DLD1 (cell line): ENCODE measurements at regions not wholly inside any gene's neighbourhood (a gene's known extent, or its start where the extent isn't known, plus 50 kb on each side); places are given as distances from the start of the nearest gene placed in this dataset.

Experiments
- in situ Hi-C: cut with HindIII; loops from 2 replicates; pipeline ENCODE4 v1.10.0; 2017; ENCODE audit warnings: low sequenced_read_pairs

DNA sequence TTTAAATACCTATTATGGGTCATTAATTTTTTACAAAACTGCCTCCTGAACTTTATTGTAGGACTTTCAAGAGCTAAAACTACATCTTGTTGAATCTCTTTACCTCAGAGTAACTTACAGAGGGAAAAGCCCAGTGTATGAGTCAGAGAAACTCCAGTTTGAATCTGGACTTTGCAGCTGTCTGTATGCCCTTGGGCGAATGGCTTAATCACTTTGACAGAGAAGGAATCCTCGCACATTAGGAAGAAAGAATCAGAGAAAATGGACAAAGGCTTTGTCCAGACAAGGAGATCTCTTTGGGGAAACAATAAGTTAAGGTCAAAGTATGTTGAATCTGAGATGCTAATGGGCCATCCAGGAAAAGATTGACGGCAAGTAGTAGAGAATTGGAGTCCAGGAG, 484.2 kb upstream of the CELF2 start:
- in situ Hi-C loops = no loop called here

DNA sequence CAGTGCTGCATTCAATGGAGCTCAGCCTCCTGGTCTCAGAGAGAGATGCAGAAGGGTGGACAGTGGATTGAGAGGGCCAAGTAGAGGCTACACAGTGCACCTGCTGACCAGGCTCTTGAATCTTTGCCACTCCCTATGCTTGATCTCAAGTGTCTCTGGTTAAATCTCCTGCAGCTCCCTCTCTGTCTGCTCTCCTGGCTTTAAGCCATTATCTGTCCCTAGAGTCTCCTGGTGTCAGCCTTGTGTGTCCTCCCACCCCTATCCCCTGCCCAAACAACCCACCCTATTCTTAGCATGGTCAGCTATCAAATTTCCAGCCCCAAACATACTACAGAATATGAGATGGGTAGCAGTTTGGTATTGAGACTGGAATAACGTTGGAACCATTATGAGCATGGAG, 479.3 kb upstream of the CELF2 start:
- in situ Hi-C loops = no loop called here

DNA sequence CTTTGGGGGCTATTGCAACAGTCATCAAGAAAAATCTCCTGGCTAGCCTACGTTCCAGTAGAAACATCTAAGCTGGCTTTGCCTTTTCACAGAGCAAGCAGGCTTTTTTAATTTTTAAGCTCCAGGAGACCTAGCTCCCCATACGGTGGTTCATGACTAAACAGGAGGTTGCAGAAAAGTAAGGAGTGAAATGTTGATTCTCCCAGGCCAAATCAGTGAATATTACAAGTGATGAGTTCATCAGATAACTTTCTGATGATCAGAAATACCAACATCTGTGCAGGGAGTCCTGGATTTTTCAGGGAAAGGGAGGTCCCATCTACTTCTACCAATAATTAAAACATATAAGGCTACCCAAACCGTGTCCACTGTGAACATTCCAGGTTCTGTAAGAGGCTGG, 477.3 kb upstream of the CELF2 start:
- in situ Hi-C loops = no loop called here

DNA sequence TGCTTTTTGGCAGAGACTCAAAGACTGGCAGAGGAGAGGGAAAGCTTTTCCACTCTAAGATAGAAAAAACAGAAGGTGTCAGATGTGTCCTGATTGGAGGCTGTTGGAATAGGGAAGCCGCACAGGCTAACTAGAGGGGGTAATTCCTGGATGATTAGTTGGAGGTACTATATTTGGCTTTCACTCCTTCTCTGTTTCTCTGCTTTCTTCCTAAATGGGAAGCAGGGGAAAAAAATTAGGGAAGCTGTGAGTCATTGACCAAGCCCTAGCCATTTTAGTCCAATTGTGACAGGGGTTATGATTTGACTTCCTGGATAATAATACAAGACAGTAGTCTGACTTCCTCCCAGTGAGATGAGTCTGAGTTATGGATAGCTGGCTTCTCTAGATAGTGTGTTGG, 475.2 kb upstream of the CELF2 start:
- in situ Hi-C loops = no loop called here

DNA sequence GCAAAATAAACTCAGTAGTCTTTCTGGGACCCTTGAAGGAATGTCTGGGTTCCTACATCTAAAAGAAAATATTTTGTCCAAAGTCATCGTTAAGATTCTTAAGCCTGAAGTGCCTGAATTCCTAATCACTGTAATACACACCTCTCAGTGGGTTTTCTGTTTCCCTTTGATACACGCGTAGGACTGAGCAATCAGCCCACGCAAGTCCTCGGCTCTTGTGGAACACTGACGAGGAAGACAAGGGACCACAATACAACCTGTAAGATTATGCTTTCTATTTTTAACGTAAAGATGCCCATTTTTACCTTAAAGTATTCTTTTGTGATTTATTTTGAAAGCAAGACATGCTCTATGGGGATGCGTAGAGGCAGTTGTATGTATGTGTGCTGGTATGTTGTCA, 472.8 kb upstream of the CELF2 start:
- in situ Hi-C loops = no loop called here

DNA sequence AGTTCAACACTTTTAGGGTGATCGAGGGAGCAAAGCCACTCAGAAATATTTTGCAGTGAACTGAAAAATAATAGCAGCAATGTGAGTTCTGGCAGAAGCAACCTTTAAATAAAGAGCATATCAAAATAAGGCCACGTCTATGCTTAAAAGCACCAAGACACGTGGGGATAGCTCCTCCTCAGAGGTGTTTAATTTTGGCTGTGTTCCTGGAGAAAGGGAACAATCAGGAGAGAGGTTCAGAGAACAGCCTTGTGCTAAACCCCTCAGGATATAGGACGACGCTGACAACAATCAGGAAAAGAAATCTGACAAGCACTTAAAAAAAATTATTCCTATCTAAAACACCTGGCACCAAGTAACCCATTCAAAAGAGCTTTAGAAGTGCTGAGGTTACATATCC, 471.9 kb upstream of the CELF2 start:
- in situ Hi-C loops = no loop called here

DNA sequence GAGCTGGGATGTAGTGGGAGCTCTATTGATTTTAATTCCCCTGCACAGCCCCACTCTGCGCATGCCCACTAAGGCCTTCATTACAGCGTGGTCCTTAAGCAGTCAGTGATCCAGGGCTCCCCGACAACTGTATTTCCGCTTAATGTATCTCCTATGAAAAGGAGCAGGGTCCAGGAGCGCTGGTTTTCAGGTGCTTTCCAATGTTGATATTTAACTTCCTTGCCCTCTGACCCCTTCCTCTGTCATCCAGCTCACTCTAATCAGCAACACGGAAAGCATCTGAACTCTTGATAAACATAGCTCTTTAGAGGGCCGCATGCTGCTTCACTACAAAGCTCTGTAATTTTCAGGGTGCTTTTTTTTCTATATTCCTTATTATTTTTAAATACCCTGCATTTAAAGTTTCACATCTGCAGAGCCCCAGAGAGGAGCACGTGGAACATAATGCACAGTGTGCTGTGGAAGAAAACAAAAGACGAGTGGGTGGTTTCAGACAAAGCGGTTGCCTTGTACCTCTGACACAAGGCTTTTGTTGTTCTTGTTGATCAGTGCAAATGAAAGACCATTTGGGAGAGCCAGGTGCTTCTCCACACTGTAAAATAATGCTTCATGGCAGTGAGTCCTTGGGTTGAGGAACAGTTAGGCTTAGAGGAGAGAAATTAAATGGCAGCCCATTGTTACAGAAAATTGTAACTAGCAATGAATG, 465.9 kb upstream of the CELF2 start:
- in situ Hi-C loops = no loop called here

DNA sequence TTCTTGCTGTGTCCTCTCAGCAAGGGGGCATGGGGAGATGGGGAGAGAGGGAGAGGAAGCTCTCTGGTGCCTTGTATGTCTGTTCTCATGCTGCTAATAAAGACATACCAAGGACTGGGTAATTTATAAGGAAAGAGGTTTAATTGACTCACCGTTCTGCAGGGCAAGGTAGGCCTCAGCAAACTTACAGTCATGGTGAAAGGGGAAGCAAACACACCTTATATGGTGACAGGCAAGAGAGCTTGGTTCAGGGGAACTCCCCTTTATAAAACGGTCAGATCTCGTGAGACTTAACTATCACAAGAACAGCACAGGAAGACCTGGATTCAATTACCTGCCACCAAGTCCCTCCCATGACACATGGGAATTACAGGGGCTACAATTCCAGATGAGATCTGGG, 464.7 kb upstream of the CELF2 start:
- in situ Hi-C loops = no loop called here

DNA sequence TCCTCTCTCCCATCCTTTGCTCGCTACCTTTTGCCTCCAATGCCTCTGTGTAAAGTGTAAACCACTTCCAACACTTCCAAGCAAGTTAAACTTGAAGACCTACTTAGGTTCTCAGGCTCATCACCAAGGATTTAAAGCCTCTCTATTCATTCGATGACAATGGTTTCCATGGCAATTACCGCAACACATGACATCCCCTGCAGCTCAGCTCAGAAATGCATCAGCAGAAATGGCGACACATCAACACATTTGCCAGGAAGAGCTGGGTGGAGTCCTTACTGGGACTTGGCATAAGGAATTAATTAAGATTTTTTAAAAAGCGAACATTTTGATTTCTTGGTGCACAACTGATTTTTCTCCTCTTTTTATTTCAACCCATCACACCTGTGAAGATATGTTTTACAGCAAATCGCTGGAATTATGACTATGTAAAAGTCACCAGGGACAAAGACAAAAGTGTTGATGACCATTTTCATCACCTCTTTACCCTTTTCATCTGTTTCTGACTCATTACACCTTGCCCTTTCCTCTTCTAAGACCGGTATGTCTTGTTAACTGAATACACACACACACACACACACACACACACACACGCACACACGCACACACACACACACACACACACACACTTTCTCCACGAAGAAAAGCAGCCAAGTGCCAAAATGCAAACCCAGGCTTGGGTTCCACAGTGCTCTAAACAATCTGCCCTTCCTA, 453.4 kb upstream of the CELF2 start:
- in situ Hi-C loops = no loop called here

DNA sequence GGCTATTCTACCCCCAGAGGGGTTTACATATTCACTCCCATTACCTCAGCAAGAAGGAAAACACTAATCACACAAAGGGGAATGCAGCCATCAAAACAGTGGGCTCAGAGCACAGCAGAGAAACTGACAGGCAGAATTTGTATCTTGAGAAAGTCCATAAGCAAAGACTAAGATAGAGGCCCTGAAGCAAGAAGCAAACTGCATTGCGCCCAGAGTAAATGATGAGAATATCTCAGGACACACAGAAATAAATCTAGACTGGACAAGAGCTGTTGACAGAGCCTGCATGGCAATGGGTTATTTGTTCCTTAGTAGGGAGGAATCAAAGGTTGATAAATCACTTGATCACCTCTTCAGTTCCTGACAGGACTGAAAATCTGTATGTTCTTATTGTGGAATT, 440.7 kb upstream of the CELF2 start:
- in situ Hi-C loops = no loop called here

DNA sequence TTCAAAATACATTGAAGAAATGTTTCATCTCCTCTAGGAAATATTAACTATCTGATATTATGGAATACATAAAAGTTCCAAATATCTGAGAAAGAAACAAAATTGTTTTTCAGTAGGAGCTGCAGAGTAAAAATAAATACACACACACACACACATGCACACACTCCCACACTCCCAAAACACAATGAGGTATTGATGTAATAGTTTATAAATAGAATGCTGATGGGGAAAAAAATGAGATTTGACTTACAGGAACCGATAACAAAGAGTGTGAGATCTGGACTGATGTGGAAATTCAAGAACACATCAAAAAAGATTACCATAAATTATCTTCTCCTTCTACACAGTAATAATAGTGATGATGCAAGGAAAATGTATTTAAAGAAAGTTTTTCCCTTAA, 438.0 kb upstream of the CELF2 start:
- in situ Hi-C loops = no loop called here

DNA sequence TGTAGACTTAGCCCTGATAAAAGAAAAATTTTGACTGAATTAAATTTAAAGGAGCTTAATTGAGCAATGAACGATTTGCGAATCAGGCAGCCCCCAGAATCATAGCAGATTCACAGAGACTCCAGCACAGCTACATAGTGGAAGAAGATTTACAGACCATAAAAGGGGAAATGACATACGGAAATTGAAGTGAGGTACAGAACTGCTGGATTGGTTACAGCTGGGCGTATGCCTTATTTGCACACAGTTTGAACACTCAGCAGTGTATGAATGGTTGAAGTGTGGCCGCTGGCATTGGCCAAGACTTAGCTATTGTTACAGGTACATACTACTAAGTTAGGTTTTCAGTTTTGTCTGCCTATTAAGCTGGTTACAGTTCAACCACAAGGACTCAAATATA, 433.5 kb upstream of the CELF2 start:
- in situ Hi-C loops = no loop called here

DNA sequence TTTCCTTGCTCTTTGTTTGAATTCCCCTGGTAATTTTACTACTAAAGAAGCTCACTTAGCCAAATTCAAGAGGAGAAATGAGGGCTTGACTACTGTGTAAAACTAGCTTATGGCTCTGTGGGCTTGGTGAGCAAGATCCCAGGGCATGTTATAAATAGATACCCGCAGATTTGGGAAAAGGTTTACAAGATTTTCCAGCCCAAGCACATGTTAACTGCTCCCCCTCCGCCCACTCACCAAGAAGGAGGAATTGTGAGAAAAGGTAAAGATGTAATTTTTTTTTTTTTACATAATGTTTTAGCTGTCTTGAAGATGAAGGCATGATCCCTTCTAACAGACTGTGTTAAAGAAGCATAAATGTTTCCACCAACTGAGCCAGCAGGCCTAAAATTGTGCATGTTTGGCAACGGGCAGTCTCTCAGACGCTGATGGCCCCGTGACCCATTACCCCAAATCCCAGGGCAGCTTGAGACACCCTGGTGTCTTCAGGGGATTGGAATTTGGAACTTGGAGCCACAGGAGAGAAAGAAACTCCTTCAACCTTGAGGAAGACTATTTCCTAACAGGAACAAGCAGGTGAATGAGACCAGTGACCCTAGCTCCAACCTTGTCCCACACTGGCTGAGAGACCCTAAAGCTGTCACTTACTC, 429.8 kb upstream of the CELF2 start:
- in situ Hi-C loops = no loop called here

DNA sequence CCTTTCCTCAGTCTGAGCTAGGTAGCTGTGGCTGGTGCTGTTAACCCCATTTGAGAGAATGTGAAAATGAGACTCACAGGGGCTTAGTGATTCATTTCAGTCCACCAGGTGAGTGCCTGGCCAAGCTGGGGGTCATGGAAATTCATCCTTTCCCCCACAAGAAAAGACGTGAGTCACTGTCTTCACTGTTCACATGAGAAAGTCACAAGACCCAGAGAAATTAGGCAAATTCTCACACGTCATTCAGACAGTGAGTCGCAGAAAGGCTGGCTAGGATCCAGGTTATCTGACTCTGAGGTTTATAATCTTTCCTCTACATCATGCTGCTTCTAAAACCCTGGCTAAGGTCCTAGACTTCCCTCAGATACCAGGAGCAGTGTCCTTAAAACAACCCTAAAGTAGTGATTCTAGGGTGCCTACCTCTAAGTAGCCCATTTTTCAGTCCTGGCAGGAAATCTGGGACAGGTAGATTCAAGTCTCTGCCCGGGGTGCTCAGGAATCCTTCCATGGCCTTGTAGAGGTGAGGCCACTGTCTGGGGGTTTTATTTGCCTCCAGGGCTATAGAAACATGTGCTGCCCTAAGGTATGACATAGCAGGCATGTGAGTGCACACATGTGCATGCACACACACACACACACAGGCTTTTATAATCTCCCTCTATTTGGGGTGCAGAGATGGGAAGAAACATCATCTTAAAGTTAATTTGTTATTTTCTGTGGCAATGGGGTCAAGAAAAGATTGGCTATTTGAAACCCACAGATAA, 427.9 kb upstream of the CELF2 start:
- in situ Hi-C loops = no loop called here

DNA sequence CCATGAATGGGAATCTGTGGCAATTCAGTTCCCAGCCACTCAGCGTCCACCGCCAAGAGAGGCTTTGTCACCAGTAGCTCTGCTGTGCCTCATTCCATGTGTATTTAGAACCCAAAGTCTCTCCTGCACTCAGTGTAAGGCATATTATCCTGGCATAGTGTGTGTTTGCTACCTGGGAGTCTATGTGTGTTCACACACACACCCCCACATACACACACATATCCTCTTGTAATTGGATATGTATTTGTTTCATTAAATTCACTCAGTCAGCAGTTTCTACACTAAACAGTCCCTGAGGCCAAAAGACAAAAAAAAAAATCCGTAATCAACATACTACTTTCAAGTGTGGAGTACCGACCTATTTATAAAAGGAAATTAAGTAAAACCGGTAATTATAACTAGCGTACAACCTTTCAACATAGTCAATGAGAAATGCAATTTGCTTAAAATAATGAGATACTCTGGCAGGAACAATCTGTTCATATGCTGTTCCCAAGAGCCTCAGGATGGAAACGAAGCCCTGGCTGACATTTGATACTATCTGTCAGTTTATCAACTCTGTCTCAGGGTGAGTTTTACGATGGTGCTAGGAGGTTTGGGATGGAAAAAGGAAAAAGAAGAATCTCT, 425.8 kb upstream of the CELF2 start:
- in situ Hi-C loops = no loop called here

DNA sequence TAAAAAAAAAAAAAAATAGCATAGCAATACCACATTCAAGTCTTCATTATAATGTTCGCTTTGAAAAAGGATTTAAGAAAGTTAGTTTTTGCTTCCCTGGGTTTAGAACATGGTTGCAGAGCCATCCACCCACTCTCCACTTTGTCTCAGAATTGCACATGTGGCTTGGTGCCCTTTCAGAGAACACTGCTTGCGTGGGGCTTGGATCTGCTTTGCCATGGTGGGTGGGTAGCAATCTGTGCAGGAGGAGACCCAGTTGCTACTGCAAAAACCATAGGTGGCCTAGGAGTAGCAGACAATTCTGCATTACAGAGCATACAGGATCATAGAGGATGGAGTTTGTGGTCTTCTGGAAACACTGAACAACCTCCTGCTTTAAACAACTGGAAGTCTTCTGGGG, 421.4 kb upstream of the CELF2 start:
- in situ Hi-C loops = no loop called here

DNA sequence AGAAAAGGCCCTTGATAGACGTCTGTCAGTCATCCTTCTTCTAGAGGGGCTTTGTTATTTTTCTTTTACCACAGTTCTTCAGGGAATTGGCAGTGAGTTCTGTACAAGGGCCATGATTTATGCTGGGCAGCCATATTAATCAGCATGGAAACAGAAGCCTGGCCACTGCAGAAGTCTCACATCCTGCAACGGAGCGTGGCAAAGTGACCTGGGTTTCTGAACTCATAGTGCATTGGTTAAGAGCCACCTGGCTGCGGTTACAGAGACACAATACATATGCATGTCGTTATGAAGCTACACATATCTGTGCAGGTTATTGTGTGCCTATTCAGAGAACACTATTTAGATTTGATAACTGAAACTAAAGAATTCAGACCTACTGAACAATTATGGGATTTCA, 419.4 kb upstream of the CELF2 start:
- in situ Hi-C loops = no loop called here

DNA sequence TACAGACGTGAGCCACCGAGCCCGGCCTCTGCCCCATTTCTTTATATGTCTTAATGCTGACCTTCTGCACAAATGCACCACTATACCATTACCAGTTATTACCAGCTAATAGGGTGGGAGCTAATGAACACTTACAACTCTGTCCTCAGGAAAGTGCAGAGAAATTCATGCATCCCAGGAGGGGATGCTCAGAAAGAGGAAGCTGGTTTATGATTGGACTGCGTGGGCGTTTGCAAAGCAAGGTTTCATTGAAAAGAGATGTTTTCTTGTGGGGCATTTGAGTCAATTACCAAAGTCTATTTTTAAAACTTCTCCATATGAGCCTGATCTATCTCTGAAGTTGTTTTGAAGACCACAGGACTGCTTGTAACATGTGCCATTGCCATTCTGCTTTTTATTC, 417.7 kb upstream of the CELF2 start:
- in situ Hi-C loops = no loop called here

DNA sequence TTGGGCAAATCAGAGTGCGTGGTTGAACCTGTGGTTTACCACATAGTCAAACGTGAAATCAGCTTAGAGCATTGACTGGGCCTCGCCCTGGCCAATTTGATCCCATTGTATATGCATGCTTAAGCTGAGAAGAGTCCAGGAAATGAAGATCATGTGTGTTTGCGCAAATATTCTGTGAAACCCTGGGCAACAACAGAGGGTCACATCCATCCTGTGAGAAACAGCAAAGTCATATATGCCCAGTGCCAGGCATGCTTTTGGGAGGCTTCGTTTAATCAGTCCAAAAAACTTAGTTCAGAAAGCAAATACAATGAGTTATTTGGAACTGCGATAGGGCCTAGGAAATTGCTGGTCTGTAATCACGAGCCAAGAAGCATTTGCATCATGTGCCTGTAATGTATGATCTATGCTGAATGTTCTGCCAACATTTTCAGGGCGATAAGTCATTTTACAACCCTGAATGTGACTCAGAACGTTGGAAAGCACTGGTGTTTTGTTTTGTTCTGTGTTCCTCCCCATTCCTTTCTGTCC, 412.1 kb upstream of the CELF2 start:
- in situ Hi-C loops = no loop called here

DNA sequence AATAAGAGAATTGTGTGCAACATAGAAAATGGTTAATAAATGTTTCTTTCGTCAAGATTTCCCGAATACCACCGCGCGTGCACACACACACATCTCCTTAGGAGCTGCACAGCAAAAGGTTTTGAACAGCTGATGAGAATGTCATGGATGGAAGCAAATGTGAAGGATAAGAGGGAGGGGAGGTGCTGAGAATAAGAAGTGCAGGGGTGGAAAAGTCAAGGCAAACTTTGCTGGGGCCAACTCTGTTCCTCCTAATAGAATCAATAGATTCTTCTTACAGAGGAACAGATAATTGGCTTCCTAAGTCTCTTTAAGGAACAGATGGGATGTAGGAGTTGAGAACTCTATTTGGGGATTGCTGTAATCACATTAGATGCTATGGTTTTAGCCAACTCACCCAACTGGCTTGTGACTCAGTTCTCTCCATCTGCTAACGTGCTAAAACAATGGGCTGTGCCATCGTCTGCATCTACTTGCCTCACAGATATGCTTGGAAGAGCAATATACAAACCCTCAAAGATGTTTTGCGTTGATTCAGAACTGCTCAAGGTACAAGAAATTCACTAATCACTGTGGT, 408.2 kb upstream of the CELF2 start:
- in situ Hi-C loops = no loop called here

DNA sequence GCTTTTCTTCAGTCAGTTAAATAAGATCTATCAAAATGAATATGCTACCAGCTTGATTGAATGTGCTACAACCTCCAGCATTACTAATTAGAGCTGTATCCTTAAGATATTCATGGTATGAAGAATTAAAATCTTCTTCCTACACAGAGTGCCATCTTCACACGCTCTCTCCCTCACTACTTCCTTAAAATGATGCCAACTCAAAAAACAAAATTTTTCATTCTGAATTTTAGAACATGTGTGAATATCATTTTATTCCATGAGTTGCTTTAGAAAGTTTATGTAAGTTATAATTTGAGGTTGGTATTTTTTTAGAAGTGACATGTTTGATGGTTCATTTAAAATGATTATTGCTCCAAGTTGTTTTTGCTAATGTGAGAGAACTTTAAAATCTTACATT, 407.5 kb upstream of the CELF2 start:
- in situ Hi-C loops = no loop called here
